Neutrophil (primary cell): ENCODE measurements at regions not wholly inside any gene's neighbourhood (a gene's known extent, or its start where the extent isn't known, plus 50 kb on each side); places are given as distances from the start of the nearest gene placed in this dataset.

Source experiments
- H3K27ac ChIP-seq: fragments of 200-600 bp; sonication (generic); 2 replicates; pipeline ENCODE4 v1.5.1; 2016; ENCODE audit warnings: mild to moderate bottlenecking, moderate library complexity
- H3K27me3 ChIP-seq: fragments of 200-600 bp; sonication (generic); 2 replicates; pipeline ENCODE4 v1.6.0; 2016; ENCODE audit warnings: mild to moderate bottlenecking
- H3K36me3 ChIP-seq: fragments of 200-600 bp; sonication (generic); 2 replicates; pipeline ENCODE4 v1.5.1; 2017
- H3K4me1 ChIP-seq, 2 experiments: fragments of 200-600 bp in 1 of 2; sonication (generic) in 1 of 2; 1 replicate in 1 of 2; 2 replicates in 1 of 2; pipeline versions ENCODE4 v1.5.1 to v1.6.1; 2013 to 2016; ENCODE audit warnings: low read depth in 1 of 2, low read length in 1 of 2, mild to moderate bottlenecking in 1 of 2, moderate library complexity in 1 of 2; ENCODE audit not compliant: control insufficient read depth in 1 of 2, insufficient read depth in 1 of 2
- H3K4me3 ChIP-seq, 2 experiments: fragments of 200-600 bp in 1 of 2; sonication (generic) in 1 of 2; 1 replicate in 1 of 2; 2 replicates in 1 of 2; pipeline ENCODE4 v1.5.1; 2013 to 2016; ENCODE audit warnings: low read depth in 1 of 2, low read length in 1 of 2, mild to moderate bottlenecking in 1 of 2, moderate library complexity in 1 of 2
- H3K9me3 ChIP-seq: fragments of 200-600 bp; sonication (generic); 2 replicates; pipeline ENCODE4 v1.5.1; 2016
- CTCF ChIP-seq: fragments of 200-600 bp; sonication (generic); IDR thresholded peaks from 2 replicates; pipeline ENCODE4 v1.5.1; 2016; ENCODE audit warnings: antibody characterized with exemption

DNA sequence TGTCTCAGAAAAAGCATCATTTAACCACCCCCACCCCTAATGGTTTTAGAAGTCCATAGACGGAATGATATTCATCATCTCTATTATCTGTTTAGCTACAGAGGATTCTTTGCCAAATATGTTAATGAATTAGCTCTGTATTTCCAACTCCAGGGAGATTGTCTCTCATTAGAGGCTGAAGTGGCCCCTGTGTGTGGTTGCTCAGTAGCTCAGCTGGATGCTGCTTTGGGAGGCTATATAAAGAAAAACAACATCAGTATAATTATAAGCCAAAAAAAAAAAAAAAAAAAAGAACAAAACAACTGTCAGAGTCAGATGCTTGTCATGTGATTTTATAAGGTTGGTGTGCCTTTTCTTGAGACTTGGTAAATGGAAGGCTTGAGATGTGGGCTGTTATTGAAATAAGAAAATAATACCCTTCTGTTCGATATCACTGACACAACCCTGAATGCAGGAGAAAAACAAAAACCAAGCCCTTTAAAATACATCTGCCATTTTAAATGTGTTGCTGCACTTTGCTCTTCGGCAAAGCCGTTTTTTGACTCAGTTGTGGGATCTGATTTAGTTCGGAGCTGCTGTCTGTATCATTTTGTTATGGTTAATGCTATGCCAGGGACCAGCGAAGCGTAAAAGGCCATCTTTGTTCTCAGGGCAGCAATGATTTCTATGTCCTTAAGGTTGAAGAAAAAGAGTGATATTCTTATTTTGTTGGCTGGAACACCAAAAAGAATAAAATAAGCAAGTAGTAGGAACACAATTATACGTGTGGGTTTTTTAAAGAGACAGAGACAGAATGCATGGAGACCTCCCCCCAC is 422.6 kb downstream of the QKI start:
- no peak for TF ChIP-seq CTCF
- Histone ChIP-seq H3K4me3 (no peak overlapping the region), H3K27ac (no peak overlapping the region), H3K36me3 (no peaks in the 10 kb centered on the region), H3K9me3 (no peaks in the 10 kb centered on the region), H3K4me1 (no peaks in the 10 kb centered on the region), H3K27me3 (peaks cover 7% of the 10 kb centered on the region)

GRCh38 chr6:163835439-163836171 is 421.1 kb downstream of the QKI start:
- Histone ChIP-seq H3K27ac (no peak overlapping the region), H3K4me3 (no peak overlapping the region), H3K36me3 (no peaks in the 10 kb centered on the region), H3K9me3 (no peaks in the 10 kb centered on the region), H3K4me1 (no peaks in the 10 kb centered on the region), H3K27me3 (peaks cover 7% of the 10 kb centered on the region)
- TF ChIP-seq CTCF: no peak

- Histone ChIP-seq H3K36me3 (no peaks in the 10 kb centered on the region), H3K27ac (no peak overlapping the region), H3K4me1 (no peaks in the 10 kb centered on the region), H3K9me3 (no peaks in the 10 kb centered on the region), H3K27me3 (peaks cover 7% of the 10 kb centered on the region), H3K4me3 (no peak overlapping the region)
- TF ChIP-seq CTCF: no peak
Measured at GRCh38 chr6:163834226-163834970, 419.9 kb downstream of the QKI start.

DNA sequence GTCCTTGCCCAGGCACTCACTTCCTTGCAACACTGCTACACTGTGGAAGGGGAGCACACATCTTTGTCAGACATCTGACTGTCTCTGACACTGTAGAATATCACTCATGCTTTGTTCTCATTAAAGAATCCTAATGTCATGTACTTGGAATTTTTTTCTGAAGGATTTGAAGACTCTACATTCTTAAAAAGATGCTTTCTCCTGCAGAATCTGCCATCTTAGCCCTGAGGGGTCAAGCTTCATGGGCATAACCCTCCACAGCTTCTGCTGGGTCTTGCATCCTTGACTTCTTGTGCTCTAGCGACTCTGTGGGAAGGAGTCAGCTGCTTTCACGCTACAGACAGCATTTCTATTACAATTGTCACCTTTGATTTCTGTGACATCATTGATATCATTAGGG is 417.2 kb downstream of the QKI start:
- Histone ChIP-seq H3K4me3 (no peak overlapping the region), H3K9me3 (no peaks in the 10 kb centered on the region), H3K27me3 (no peaks in the 10 kb centered on the region), H3K36me3 (no peaks in the 10 kb centered on the region), H3K4me1 (no peaks in the 10 kb centered on the region), H3K27ac (no peak overlapping the region)
- TF ChIP-seq CTCF: no peak

DNA sequence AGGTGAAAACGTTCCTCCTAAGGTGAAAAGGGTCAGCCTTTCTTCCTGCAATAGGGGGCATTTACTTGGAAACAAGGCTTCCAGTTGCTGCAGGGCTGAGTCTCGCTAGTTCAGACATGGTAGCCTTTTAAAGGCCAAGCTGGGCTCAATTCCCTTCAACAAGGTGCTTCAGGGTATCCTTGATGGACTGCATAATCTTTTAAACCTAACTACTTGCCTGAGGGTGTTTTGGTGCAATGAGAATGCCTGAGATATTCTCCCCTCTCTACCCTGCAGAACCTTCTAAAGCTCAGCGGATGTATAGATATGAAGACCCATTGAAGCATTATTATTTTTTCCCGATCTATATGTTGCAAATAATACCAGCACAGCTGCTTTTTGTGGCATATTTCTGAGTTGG is 416.1 kb downstream of the QKI start:
- no peak overlapping the region for H3K27ac ChIP-seq
- no peaks in the 10 kb centered on the region for H3K4me1 ChIP-seq
- H3K27me3 ChIP-seq: no peaks in the 10 kb centered on the region
- no peak for TF ChIP-seq CTCF
- no peak overlapping the region for H3K4me3 ChIP-seq
- no peaks in the 10 kb centered on the region for H3K9me3 ChIP-seq
- no peaks in the 10 kb centered on the region for H3K36me3 ChIP-seq
